Activated T-helper 17 cell treated with anti-CD3 and anti-CD28 coated beads, Interleukin-2, amount 50 U/mL, for 72 hours (primary cell): ENCODE measurements at regions not wholly inside any gene's neighbourhood (a gene's known extent, or its start where the extent isn't known, plus 50 kb on each side); places are given as distances from the start of the nearest gene placed in this dataset.

Source experiments
- ATAC-seq: fragments of 150-1000 bp; cut with Tn5 transposase; replicated peaks from 2 replicates; pipeline ENCODE4 v1.10.0; 2021; ENCODE audit warnings: mild to moderate bottlenecking, moderate library complexity
- H3K27ac Mint-ChIP-seq: one replicate; pipeline ENCODE4 v1.8.0; 2022; ENCODE audit warnings: mixed read lengths
- H3K27me3 Mint-ChIP-seq: one replicate; pipeline ENCODE4 v1.8.0; 2022; ENCODE audit warnings: mixed read lengths
- H3K36me3 Mint-ChIP-seq: one replicate; pipeline ENCODE4 v1.8.0; 2022; ENCODE audit warnings: low read depth, mild to moderate bottlenecking, mixed read lengths
- H3K4me1 Mint-ChIP-seq: one replicate; pipeline ENCODE4 v1.8.0; 2022; ENCODE audit warnings: mixed read lengths
- H3K4me3 Mint-ChIP-seq: one replicate; pipeline ENCODE4 v1.8.0; 2022; ENCODE audit warnings: mild to moderate bottlenecking, mixed read lengths
- H3K9me3 Mint-ChIP-seq: one replicate; pipeline ENCODE4 v1.8.0; 2022; ENCODE audit warnings: mixed read lengths

DNA sequence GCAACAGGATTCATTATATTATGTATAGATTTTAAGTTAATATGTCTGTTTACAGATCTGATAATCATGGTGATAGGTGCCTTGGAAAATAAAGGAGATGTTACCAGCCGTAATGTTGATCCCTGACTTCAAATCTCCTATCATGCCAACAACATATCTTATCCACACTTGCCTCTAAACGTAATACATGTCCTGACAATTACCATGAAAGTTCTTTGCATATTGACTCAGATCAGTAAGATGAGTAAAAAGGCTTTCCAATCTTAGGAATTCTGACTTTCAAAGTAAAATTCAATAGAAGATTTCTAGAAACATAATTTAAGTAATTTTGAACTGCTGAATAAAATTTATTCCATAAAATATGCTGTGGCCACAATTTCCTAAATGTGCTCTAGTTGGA lies 513.3 kb downstream of the ANKRD50 start:
- H3K9me3 Mint-ChIP-seq: peaks cover 8% of the 10 kb centered on the region
- no peak for ATAC-seq
- H3K27me3 Mint-ChIP-seq: no peaks in the 10 kb centered on the region
- no peaks in the 10 kb centered on the region for H3K4me1 Mint-ChIP-seq
- no peak overlapping the region for H3K4me3 Mint-ChIP-seq
- no peaks in the 10 kb centered on the region for H3K36me3 Mint-ChIP-seq
- H3K27ac Mint-ChIP-seq: no peak overlapping the region

GRCh38 chr4:124199755-124200154 lies 512.8 kb downstream of the ANKRD50 start:
- Mint-ChIP-seq H3K27me3 (no peaks in the 10 kb centered on the region), H3K4me3 (no peak overlapping the region), H3K36me3 (no peaks in the 10 kb centered on the region), H3K27ac (no peak overlapping the region), H3K4me1 (no peaks in the 10 kb centered on the region), H3K9me3 (peaks cover 8% of the 10 kb centered on the region)
- ATAC-seq: no peak

- no peak overlapping the region for H3K27ac Mint-ChIP-seq
- H3K4me1 Mint-ChIP-seq: no peaks in the 10 kb centered on the region
- H3K36me3 Mint-ChIP-seq: no peaks in the 10 kb centered on the region
- no peak overlapping the region for H3K4me3 Mint-ChIP-seq
- H3K9me3 Mint-ChIP-seq: no peaks in the 10 kb centered on the region
- ATAC-seq: no peak
- no peaks in the 10 kb centered on the region for H3K27me3 Mint-ChIP-seq
Observed at GRCh38 chr4:124201636-124202035, 510.9 kb downstream of the ANKRD50 start.

DNA sequence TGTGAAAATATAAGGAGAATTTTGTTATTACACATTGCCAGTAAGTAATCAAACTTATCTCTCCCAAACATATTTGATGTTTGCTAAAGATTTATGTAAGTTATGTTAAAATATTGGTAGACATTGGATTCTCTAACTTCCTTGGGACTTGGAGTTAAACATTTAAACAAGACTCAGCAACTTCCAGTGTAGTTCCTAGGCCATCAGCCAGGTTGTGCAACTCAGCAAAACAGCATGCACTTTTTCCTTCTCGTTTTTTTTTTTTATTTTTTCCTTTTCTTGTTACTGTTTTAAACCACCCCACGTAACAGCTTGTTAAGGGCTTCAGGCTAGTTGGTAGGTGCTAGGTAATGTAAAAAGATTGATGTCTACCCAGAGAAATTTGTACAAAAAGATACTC lies 510.4 kb downstream of the ANKRD50 start:
- Mint-ChIP-seq H3K4me1 (no peaks in the 10 kb centered on the region), H3K27me3 (no peaks in the 10 kb centered on the region), H3K36me3 (no peaks in the 10 kb centered on the region), H3K4me3 (no peak overlapping the region), H3K27ac (no peak overlapping the region), H3K9me3 (no peaks in the 10 kb centered on the region)
- no peak for ATAC-seq

DNA sequence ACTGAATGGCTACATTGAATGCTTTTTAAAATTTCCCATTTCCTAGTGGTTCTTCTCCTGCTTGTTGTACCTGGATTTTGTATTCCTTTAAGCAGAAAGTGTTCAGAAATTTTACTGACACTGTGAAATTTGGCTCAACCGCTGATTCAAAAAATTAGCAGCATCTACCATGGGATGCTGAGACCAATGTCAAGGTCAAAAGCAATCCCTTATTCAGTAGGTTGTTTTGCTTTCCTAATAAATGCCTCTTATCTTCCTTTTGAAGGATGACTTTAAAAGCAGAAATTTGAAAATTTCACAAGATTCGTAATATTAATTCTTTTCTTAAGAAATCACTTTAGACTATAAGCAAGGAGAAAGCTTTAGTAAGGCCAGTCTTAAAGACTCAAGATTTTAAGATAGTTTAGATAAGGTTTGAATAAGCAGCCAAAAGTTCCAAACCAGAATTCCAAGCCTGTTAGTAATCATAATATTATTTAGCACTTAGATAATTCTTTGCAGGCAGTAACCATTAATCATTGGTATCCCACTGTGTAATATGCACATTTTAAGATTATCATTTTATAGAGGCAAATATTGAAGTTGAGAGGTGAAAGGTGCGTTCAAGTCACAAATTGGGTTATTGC lies 508.8 kb downstream of the ANKRD50 start:
- no peak overlapping the region for H3K27ac Mint-ChIP-seq
- no peak overlapping the region for H3K4me3 Mint-ChIP-seq
- H3K36me3 Mint-ChIP-seq: no peaks in the 10 kb centered on the region
- no peaks in the 10 kb centered on the region for H3K4me1 Mint-ChIP-seq
- no peaks in the 10 kb centered on the region for H3K27me3 Mint-ChIP-seq
- H3K9me3 Mint-ChIP-seq: no peaks in the 10 kb centered on the region
- ATAC-seq: no peak

DNA sequence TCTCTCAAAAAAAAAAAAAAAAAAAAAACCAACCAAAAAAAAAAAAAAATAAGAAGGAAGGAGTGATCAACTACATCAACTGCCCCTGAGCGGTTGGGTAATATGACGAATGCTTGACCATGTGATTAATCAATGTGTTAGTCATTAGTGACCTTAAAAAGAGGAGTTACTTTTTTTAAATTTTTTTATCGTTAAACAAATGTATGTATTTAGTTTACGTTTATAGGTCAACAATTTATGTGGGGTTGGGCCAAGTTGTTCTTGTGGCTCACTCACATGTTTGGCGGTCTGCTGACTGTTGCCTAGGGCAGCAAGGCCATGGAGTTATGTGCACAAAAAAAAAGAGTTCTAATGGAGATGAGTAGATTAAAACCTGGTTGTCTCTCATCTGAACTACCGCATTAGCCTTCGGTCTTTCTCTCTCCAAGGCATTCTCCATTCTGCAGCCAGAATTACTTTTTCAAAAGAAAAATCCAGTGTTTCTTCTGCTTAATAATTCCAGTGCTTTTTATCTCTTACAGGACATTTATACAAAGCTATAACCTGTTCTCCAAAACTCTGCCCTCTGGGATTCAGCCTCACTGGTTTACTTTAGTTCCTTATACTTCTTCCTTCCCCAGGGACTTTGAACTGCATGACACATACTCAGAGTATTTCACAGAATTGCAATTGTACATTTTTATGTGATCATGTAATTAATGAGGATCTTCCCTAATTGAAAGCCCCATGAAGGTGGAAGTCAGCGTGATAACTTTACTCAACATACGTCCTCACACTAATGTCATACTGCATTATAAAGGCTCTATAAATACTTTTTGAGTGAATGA lies 505.5 kb downstream of the ANKRD50 start:
- H3K36me3 Mint-ChIP-seq: no peaks in the 10 kb centered on the region
- no peak overlapping the region for H3K4me3 Mint-ChIP-seq
- no peak for ATAC-seq

GRCh38 chr4:124209211-124209610 lies 503.3 kb downstream of the ANKRD50 start:
- Mint-ChIP-seq H3K9me3 (no peaks in the 10 kb centered on the region), H3K4me3 (no peak overlapping the region), H3K27ac (no peak overlapping the region), H3K36me3 (no peaks in the 10 kb centered on the region), H3K27me3 (no peaks in the 10 kb centered on the region), H3K4me1 (no peaks in the 10 kb centered on the region)
- ATAC-seq: no peak

More for the DNA sequence above, 505.5 kb downstream of the ANKRD50 start:
- Mint-ChIP-seq H3K27ac (no peak overlapping the region), H3K9me3 (no peaks in the 10 kb centered on the region), H3K4me1 (no peaks in the 10 kb centered on the region), H3K27me3 (no peaks in the 10 kb centered on the region)

- H3K9me3 Mint-ChIP-seq: no peaks in the 10 kb centered on the region
- no peak overlapping the region for H3K4me3 Mint-ChIP-seq
- H3K4me1 Mint-ChIP-seq: no peaks in the 10 kb centered on the region
- H3K36me3 Mint-ChIP-seq: no peaks in the 10 kb centered on the region
- H3K27me3 Mint-ChIP-seq: no peaks in the 10 kb centered on the region
- H3K27ac Mint-ChIP-seq: no peak overlapping the region
- no peak for ATAC-seq
Observed at GRCh38 chr4:124209626-124210025, 502.9 kb downstream of the ANKRD50 start.

GRCh38 chr4:124210746-124211145 lies 501.8 kb downstream of the ANKRD50 start:
- no peak overlapping the region for H3K27ac Mint-ChIP-seq
- H3K4me3 Mint-ChIP-seq: no peak overlapping the region
- no peak for ATAC-seq
- H3K4me1 Mint-ChIP-seq: no peaks in the 10 kb centered on the region
- no peaks in the 10 kb centered on the region for H3K9me3 Mint-ChIP-seq
- no peaks in the 10 kb centered on the region for H3K36me3 Mint-ChIP-seq
- no peaks in the 10 kb centered on the region for H3K27me3 Mint-ChIP-seq

DNA sequence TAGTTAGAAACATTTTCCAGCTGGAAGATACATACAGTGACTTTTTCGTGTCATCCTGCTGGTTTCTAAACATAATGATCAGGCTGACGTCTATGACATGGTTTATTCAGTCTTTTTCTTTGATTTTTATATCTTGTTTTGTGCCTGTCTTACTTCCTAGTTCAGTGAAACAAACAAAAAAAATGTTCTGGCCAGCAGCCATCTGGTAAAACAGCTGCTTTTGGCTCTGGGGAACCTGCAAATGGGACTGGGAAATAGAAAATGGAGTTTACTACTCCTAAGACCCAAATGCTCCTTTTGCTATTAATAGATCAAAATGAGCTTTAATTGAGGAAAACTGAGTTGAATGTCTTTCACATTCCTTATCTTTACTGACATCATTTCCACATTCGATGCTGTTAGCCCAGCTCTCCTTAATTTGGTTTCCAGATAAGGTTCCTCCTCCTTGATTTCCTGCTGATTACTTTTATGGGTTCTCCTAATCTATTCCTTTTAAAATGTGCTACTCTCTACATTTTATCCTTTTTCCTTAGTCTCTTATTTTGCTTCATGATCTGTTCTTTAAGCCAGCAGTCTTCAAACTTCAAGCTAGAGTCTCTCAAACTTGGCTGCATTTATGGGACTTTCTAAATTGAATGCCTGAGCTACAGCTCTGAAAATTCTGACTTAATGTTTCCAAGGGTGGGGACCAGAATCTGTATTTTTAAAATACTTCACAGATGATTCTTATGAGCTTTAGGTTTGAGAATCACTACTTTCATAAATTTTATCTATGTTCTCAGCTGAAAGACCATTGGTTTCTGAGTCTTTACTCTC lies 499.5 kb downstream of the ANKRD50 start:
- no peak for ATAC-seq
- H3K4me3 Mint-ChIP-seq: no peak overlapping the region
- H3K4me1 Mint-ChIP-seq: no peaks in the 10 kb centered on the region
- no peaks in the 10 kb centered on the region for H3K27me3 Mint-ChIP-seq
- H3K9me3 Mint-ChIP-seq: no peaks in the 10 kb centered on the region
- no peaks in the 10 kb centered on the region for H3K36me3 Mint-ChIP-seq
- H3K27ac Mint-ChIP-seq: no peak overlapping the region

DNA sequence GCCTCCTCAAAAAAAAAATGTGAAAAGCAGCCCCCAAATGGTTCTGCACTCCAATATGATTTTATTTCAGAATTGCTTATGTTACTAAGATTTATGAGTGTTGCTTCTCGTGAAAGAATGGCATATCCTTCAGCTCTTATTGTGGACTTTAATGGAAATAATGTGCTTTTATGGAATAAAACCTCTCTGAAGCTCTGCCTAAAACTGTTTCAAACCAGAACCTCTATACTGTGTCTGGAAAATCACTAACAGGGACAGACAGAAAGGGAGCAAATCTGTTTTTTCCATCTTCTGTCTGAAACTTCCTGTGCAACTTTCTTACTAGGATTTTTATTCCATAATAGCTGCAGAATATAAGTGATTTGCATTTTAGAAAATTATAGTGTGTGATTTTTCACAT lies 493.1 kb downstream of the ANKRD50 start:
- ATAC-seq: no peak
- H3K27ac Mint-ChIP-seq: no peak overlapping the region
- H3K36me3 Mint-ChIP-seq: no peaks in the 10 kb centered on the region
- no peaks in the 10 kb centered on the region for H3K9me3 Mint-ChIP-seq
- no peaks in the 10 kb centered on the region for H3K4me1 Mint-ChIP-seq
- no peak overlapping the region for H3K4me3 Mint-ChIP-seq
- no peaks in the 10 kb centered on the region for H3K27me3 Mint-ChIP-seq

DNA sequence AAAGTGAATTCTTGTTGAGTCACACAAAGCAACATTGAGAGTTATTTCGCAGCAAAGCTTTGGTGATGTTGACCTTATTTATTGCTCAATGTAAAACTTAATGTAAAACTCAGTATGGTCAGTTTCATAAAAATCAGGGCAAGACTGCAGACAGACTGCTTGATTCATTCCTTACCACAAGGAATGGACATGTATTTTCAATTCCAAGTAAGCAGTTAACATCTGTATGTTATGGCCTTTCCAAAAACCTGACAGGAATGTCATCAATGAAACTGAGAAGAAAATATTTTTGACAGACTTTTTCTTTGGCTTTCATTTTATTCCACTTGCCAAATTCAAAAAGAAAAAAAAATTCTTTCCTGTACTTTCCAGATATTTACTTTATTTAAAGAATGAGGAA lies 488.3 kb downstream of the ANKRD50 start:
- Mint-ChIP-seq H3K27me3 (no peaks in the 10 kb centered on the region), H3K36me3 (no peaks in the 10 kb centered on the region), H3K9me3 (peaks cover 10% of the 10 kb centered on the region), H3K4me1 (no peaks in the 10 kb centered on the region), H3K27ac (no peak overlapping the region), H3K4me3 (no peak overlapping the region)
- no peak for ATAC-seq

GRCh38 chr4:124227981-124228380 lies 484.6 kb downstream of the ANKRD50 start:
- Mint-ChIP-seq H3K4me3 (no peak overlapping the region), H3K27ac (no peak overlapping the region), H3K27me3 (no peaks in the 10 kb centered on the region), H3K36me3 (no peaks in the 10 kb centered on the region), H3K4me1 (no peaks in the 10 kb centered on the region), H3K9me3 (peaks cover 14% of the 10 kb centered on the region)
- ATAC-seq: no peak

DNA sequence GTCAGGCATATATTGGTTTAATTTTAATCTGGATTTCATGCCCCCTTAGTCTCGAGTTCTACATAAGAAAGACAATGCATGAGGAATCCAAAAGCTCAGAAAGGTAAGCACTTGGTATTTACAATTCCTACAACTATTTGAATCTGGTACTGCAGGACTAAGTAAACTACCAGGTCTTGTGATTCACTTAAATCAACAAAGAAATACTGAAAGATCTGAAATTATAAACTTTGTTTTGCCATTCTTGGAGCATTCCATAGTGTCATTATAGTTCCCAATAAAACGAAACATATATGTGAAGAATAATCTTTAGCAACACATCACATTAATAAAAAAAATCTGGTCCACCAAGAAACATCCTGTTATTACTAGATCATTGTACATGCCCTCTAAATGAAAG lies 482.3 kb downstream of the ANKRD50 start:
- no peak for ATAC-seq
- H3K27me3 Mint-ChIP-seq: no peaks in the 10 kb centered on the region
- H3K36me3 Mint-ChIP-seq: no peaks in the 10 kb centered on the region
- H3K4me3 Mint-ChIP-seq: no peak overlapping the region
- no peak overlapping the region for H3K27ac Mint-ChIP-seq
- peaks cover 10% of the 10 kb centered on the region for H3K9me3 Mint-ChIP-seq
- H3K4me1 Mint-ChIP-seq: no peaks in the 10 kb centered on the region

DNA sequence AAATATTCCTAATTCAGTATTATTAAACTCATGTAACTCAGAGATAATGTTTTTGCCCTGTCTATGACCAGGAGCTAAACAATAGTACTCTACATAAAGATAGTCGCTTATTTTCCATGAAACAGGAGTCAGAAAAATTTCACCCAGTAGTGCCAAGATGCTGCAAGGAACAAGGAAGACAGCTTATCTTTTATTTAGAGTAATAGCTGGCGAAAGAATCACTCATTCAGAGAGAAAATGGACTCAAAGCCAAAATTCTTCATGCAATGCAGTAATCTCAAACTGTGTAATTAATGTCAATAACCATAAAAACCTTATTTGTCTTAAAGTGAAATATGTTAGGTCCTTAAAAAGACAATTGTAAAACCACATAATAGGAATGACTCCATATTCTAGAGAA lies 477.8 kb downstream of the ANKRD50 start:
- H3K27me3 Mint-ChIP-seq: no peaks in the 10 kb centered on the region
- H3K4me3 Mint-ChIP-seq: no peak overlapping the region
- no peak overlapping the region for H3K27ac Mint-ChIP-seq
- no peaks in the 10 kb centered on the region for H3K36me3 Mint-ChIP-seq
- H3K9me3 Mint-ChIP-seq: peaks cover 3% of the 10 kb centered on the region
- no peak for ATAC-seq
- H3K4me1 Mint-ChIP-seq: no peaks in the 10 kb centered on the region
